H1 (cell line): ENCODE measurements at regions not wholly inside any gene's neighbourhood (a gene's known extent, or its start where the extent isn't known, plus 50 kb on each side); places are given as distances from the start of the nearest gene placed in this dataset.

Experiments used
- CTCF ChIA-PET: fragments of 300-600 bp; sonication (Branson Sonifier 250); formaldehyde crosslinking; loops from one replicate; lab custom pipeline; 2021; ENCODE audit not compliant: partially characterized antibody; lab: Charles Lee
- POLR2A ChIA-PET: fragments of 300-600 bp; sonication (Branson Sonifier 250); formaldehyde crosslinking; loops from one replicate; lab custom pipeline; 2021; ENCODE audit warnings: inconsistent platforms; ENCODE audit not compliant: partially characterized antibody; lab: Charles Lee
- DNase-seq, 2 experiments: peaks; one replicate each; pipeline versions ENCODE4 v3.0.0 to v3.0.0-alpha.2; 2010 to 2022; ENCODE audit warnings: low spot score in 2 of 2, low read depth in 1 of 2, mixed read lengths in 1 of 2
- FAIRE-seq: peaks from 2 replicates; lab custom pipeline; 2011; peaks lifted over from hg19 to GRCh38; lab: Jason Lieb, UNC
- H2AFZ ChIP-seq: 2 replicates; pipeline ENCODE4 v1.8.1; 2012; ENCODE audit warnings: low read length, inconsistent platforms
- H2AK5ac ChIP-seq: 2 replicates; pipeline ENCODE4 v1.6.1; 2013; ENCODE audit warnings: low read depth, low read length
- H2BK120ac ChIP-seq: replicated peaks from 2 replicates; pipeline ENCODE3; 2013; ENCODE audit warnings: low read depth, low read length, inconsistent platforms
- H2BK12ac ChIP-seq: 2 replicates; pipeline ENCODE4 v1.6.1; 2013; ENCODE audit warnings: low read depth, low read length
- H2BK15ac ChIP-seq: 2 replicates; pipeline ENCODE4 v1.6.1; 2013; ENCODE audit warnings: low read length
- H2BK20ac ChIP-seq: 2 replicates; pipeline ENCODE4 v1.6.1; 2013; ENCODE audit warnings: low read length
- H2BK5ac ChIP-seq: 2 replicates; pipeline ENCODE4 v1.6.1; 2013; ENCODE audit warnings: low read depth, low read length
- H3K14ac ChIP-seq: 2 replicates; pipeline ENCODE4 v1.6.1; 2013; ENCODE audit warnings: inconsistent platforms; ENCODE audit not compliant: insufficient read length
- H3K18ac ChIP-seq: 2 replicates; pipeline ENCODE4 v1.6.1; 2013; ENCODE audit warnings: low read length; ENCODE audit errors: extremely low read depth
- H3K23ac ChIP-seq: 2 replicates; pipeline ENCODE4 v1.6.1; 2013; ENCODE audit warnings: inconsistent platforms; ENCODE audit not compliant: insufficient read length
- H3K23me2 ChIP-seq: 2 replicates; pipeline ENCODE4 v1.6.1; 2013; ENCODE audit warnings: low read depth, low read length
- H3K27ac ChIP-seq: 2 replicates; pipeline ENCODE4 v1.6.1; 2011; ENCODE audit warnings: low read depth, low read length, inconsistent platforms
- H3K27me3 ChIP-seq, 4 experiments: replicated peaks in 1 of 4; 1 replicate in 1 of 4; 2 replicates in 3 of 4; pipeline versions ENCODE4 v1.6.1 to v1.8.1; 2011 to 2013; ENCODE audit warnings: low read length in 3 of 4, mild to moderate bottlenecking in 3 of 4, inconsistent platforms in 2 of 4, mixed read lengths in 2 of 4, moderate library complexity in 1 of 4; ENCODE audit not compliant: control insufficient read depth in 3 of 4, insufficient read depth in 3 of 4; ENCODE audit errors: extremely low read depth in 1 of 4
- H3K36me3 ChIP-seq, 4 experiments: 2 replicates each; pipeline versions ENCODE4 v1.6.1 to v1.8.1; 2011 to 2013; ENCODE audit warnings: mild to moderate bottlenecking in 4 of 4, low read length in 3 of 4, moderate library complexity in 2 of 4, control low read depth in 1 of 4, inconsistent platforms in 1 of 4; ENCODE audit not compliant: insufficient read depth in 4 of 4, control insufficient read depth in 2 of 4
- H3K4ac ChIP-seq: replicated peaks from 2 replicates; pipeline ENCODE3; 2013; ENCODE audit warnings: low read length, low read depth, mixed read lengths, inconsistent platforms; ENCODE audit not compliant: insufficient read length
- H3K4me1 ChIP-seq, 4 experiments: replicated peaks in 1 of 4; 1 replicate in 1 of 4; 2 replicates in 3 of 4; pipeline versions ENCODE4 v1.6.1 to v1.8.1; 2011 to 2013; ENCODE audit warnings: low read length in 3 of 4, inconsistent platforms in 2 of 4, mixed read lengths in 1 of 4; ENCODE audit not compliant: insufficient read depth in 4 of 4, control insufficient read depth in 3 of 4
- H3K4me2 ChIP-seq, 2 experiments: 2 replicates each; pipeline versions ENCODE4 v1.6.1 to v1.8.1; 2011 to 2013; ENCODE audit warnings: low read depth in 2 of 2, low read length in 2 of 2, control low read depth in 1 of 2, inconsistent platforms in 1 of 2, mild to moderate bottlenecking in 1 of 2; ENCODE audit not compliant: insufficient read depth in 1 of 2
- H3K4me3 ChIP-seq, 4 experiments: fragments of 200-600, 300-600 bp in 1 of 4; sonication (generic), shearing (Covaris generic), sonication (Bioruptor Twin) in 1 of 4; 2 replicates each; pipeline versions ENCODE4 v1.5.1 to v1.8.1; 2011 to 2016; ENCODE audit warnings: low read length in 4 of 4, low read depth in 3 of 4, control low read depth in 2 of 4, inconsistent platforms in 2 of 4, mild to moderate bottlenecking in 2 of 4, mixed read lengths in 1 of 4, moderate library complexity in 1 of 4; ENCODE audit not compliant: insufficient read depth in 2 of 4; ENCODE audit errors: extremely low read depth in 1 of 4
- H3K56ac ChIP-seq: replicated peaks from 2 replicates; pipeline ENCODE3; 2013; ENCODE audit warnings: low read depth, mild to moderate bottlenecking, mixed read lengths, low read length, inconsistent platforms; ENCODE audit not compliant: insufficient read length
- H3K79me1 ChIP-seq: 2 replicates; pipeline ENCODE4 v1.6.1; 2013; ENCODE audit warnings: low read depth, low read length, control low read depth
- H3K79me2 ChIP-seq, 2 experiments: 2 replicates each; pipeline versions ENCODE4 v1.6.1 to v1.8.1; 2012 to 2013; ENCODE audit warnings: low read length in 2 of 2, mild to moderate bottlenecking in 2 of 2, inconsistent platforms in 1 of 2; ENCODE audit not compliant: insufficient read depth in 2 of 2, control insufficient read depth in 1 of 2
- H3K9ac ChIP-seq, 4 experiments: replicated peaks in 1 of 4; 1 replicate in 1 of 4; 2 replicates in 3 of 4; pipeline versions ENCODE4 v1.6.1 to v1.8.1; 2011 to 2013; ENCODE audit warnings: low read depth in 3 of 4, low read length in 3 of 4, control low read depth in 2 of 4, mild to moderate bottlenecking in 2 of 4, moderate library complexity in 2 of 4, inconsistent platforms in 1 of 4; ENCODE audit errors: extremely low read depth in 1 of 4
- H3K9me3 ChIP-seq, 2 experiments: 2 replicates each; pipeline versions ENCODE4 v1.6.1 to v1.8.1; 2012 to 2013; ENCODE audit warnings: mild to moderate bottlenecking in 2 of 2, moderate library complexity in 2 of 2, control low read depth in 1 of 2, inconsistent platforms in 1 of 2, low read depth in 1 of 2, low read length in 1 of 2, mixed read lengths in 1 of 2; ENCODE audit not compliant: insufficient read depth in 2 of 2
- H4K20me1 ChIP-seq, 2 experiments: replicated peaks in 1 of 2; 2 replicates each; pipeline versions ENCODE3 to v1.8.1; 2011 to 2013; ENCODE audit warnings: inconsistent platforms in 2 of 2, low read length in 2 of 2, mild to moderate bottlenecking in 1 of 2; ENCODE audit not compliant: insufficient read depth in 2 of 2, control insufficient read depth in 1 of 2
- H4K5ac ChIP-seq: 2 replicates; pipeline ENCODE4 v1.6.1; 2013; ENCODE audit warnings: low read length, low read depth, mixed read lengths, inconsistent platforms; ENCODE audit not compliant: insufficient read length
- H4K8ac ChIP-seq: 2 replicates; pipeline ENCODE4 v1.8.0; 2013; ENCODE audit warnings: mild to moderate bottlenecking, moderate library complexity, low read length, inconsistent platforms; ENCODE audit not compliant: insufficient read depth; ENCODE audit errors: extremely low read depth
- H4K91ac ChIP-seq: replicated peaks from 2 replicates; pipeline ENCODE3; 2013; ENCODE audit warnings: low read length, mixed read lengths, inconsistent platforms; ENCODE audit not compliant: insufficient read length
- JUND ChIP-seq: IDR thresholded peaks from 2 replicates; pipeline ENCODE4 v1.6.1; 2011; ENCODE audit warnings: mild to moderate bottlenecking, improper control_type of control experiment, low read length
- POLR2A ChIP-seq, 2 experiments: IDR thresholded peaks; 1 replicate in 1 of 2; 2 replicates in 1 of 2; pipeline ENCODE4 v1.6.1; 2011; ENCODE audit warnings: low read depth in 2 of 2, low read length in 2 of 2, mild to moderate bottlenecking in 2 of 2; ENCODE audit errors: control extremely low read depth in 1 of 2
- POU5F1 ChIP-seq: IDR thresholded peaks from 2 replicates; pipeline ENCODE4 v1.6.1; 2011; ENCODE audit warnings: low read depth, mild to moderate bottlenecking, low read length, moderate library complexity
- RAD21 ChIP-seq, 2 experiments: IDR thresholded peaks in 1 of 2; conservative IDR thresholded peaks in 1 of 2; 2 replicates each; pipeline ENCODE4 v1.6.1; 2011; ENCODE audit warnings: low read depth in 2 of 2, low read length in 2 of 2, improper control_type of control experiment in 1 of 2, inconsistent platforms in 1 of 2, mild to moderate bottlenecking in 1 of 2, moderate library complexity in 1 of 2
- RFX5 ChIP-seq: IDR thresholded peaks from 2 replicates; pipeline ENCODE4 v1.6.1; 2011; ENCODE audit warnings: low read depth, low read length, improper control_type of control experiment, borderline replicate concordance
- TEAD4 ChIP-seq: IDR thresholded peaks from 2 replicates; pipeline ENCODE4 v1.6.1; 2012; ENCODE audit warnings: low read depth, low read length, inconsistent platforms, mixed read lengths
- WGBS, 2 experiments: shearing (Covaris generic) in 1 of 2; methylation state at CpG; one replicate each; pipeline versions ENCODE4 v1.1.6 to v1.1.7; 2013 to 2015; ENCODE audit warnings: low lambda C conversion rate in 2 of 2, mixed read lengths in 2 of 2, inconsistent platforms in 1 of 2, low coverage in 1 of 2, missing lambda C conversion rate in 1 of 2; ENCODE audit not compliant: insufficient replicate concordance in 2 of 2, insufficient coverage in 1 of 2, insufficient read length in 1 of 2; ENCODE audit errors: extremely low coverage in 1 of 2, missing lambda C conversion rate in 1 of 2; 5-methylcytosine and 5-hydroxymethylcytosine counted together
- TF ChIP-seq, protein P1 (sequence below), 3 experiments: IDR thresholded peaks; 1 replicate in 2 of 3; 2 replicates in 1 of 3; pipeline versions ENCODE4 v1.5.1 to v1.6.1; 2011; ENCODE audit warnings: low read length in 3 of 3, mild to moderate bottlenecking in 3 of 3, inconsistent platforms in 2 of 3, low read depth in 1 of 3, moderate library complexity in 1 of 3; ENCODE audit not compliant: insufficient read depth in 1 of 3; ENCODE audit errors: control extremely low read depth in 1 of 3

DNA sequence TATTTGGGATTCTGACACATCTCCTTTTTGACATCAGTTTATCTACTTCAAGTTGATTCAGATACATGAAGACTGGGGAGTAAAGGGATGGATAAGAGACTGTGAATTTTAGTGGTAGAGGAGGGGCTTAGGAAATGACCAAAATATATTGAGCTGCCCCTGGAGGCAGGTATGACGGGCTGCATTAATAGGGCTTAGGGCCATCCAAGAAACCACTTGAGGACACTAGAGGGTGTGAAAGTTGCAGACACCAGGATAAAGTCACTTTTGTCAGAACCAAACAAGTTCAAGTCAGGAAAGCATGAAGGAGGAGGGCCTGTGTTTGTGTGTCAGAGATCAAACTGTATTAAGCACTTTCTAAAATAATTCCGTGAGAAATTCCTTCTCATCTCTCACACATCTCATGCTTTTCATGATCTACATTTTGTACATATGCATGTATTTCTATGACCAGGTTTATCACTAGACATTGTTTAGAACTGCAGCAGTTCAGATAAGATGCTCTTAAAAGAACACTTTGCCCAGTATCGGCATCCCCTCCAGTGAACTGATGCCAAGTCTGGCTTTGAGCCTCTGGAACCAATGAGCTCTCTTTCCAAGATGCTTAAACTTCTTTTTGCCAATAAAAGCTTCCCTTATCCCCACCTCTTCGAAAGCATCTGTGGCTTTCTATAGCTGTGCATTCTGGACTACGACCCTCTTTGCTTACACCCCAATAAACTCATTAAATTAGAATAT, 136.9 kb downstream of the SLC38A1 start:
- Histone ChIP-seq H3K9me3 (no peaks in the 10 kb centered on the region), H3K9ac (no peak overlapping the region), H3K18ac (no peak overlapping the region), H2BK12ac (no peak overlapping the region), H3K79me2 (no peaks in the 10 kb centered on the region), H2AK5ac (no peak overlapping the region), H3K14ac (no peak overlapping the region), H3K4me3 (no peak overlapping the region), H3K4me1 (no peaks in the 10 kb centered on the region), H3K27me3 (no peaks in the 10 kb centered on the region), H3K36me3 (no peaks in the 10 kb centered on the region), H2BK20ac (no peak overlapping the region), H3K23ac (no peak overlapping the region), H3K4me2 (no peak overlapping the region), H3K4ac (no peak overlapping the region), H2AFZ (no peak overlapping the region), H4K8ac (no peak overlapping the region), H2BK5ac (no peak overlapping the region), H3K79me1 (no peaks in the 10 kb centered on the region), H2BK120ac (no peak overlapping the region), H3K27ac (no peak overlapping the region), H4K20me1 (no peaks in the 10 kb centered on the region), H3K56ac (no peak overlapping the region), H3K23me2 (no peaks in the 10 kb centered on the region), H4K91ac (no peak overlapping the region), H4K5ac (no peak overlapping the region), H2BK15ac (no peak overlapping the region)
- ChIA-PET POLR2A (interaction anchor here (1.4 kb wide), 1 partner anchor 14 kb away, joined by 3 read pairs; no protein-coding TSS in a partner anchor), CTCF (interaction anchor here (0.5 to 1.4 kb wide), 12 partner anchors 9 to 1637 kb away, joined by 3 to 7 read pairs (median 4); no protein-coding TSS in a partner anchor)
- no peak for DNase-seq
- TF ChIP-seq RFX5 (no peak), RAD21 (IDR thresholded peaks at IDR 0.05 in 1 of 2, conservative IDR thresholded peaks at IDR 0.05 in 1 of 2; ENCODE audit: low read depth in 2 of 2, low read length in 2 of 2) (peak; percentile 64 to 76), TEAD4 (peak; percentile 89), POLR2A (IDR thresholded peaks at IDR 0.05; ENCODE audit: control extremely low read depth in 1 of 2, low read depth in 2 of 2, low read length in 2 of 2) (no peak), POU5F1 (no peak), JUND (no peak)
- TF ChIP-seq, protein P1, sequence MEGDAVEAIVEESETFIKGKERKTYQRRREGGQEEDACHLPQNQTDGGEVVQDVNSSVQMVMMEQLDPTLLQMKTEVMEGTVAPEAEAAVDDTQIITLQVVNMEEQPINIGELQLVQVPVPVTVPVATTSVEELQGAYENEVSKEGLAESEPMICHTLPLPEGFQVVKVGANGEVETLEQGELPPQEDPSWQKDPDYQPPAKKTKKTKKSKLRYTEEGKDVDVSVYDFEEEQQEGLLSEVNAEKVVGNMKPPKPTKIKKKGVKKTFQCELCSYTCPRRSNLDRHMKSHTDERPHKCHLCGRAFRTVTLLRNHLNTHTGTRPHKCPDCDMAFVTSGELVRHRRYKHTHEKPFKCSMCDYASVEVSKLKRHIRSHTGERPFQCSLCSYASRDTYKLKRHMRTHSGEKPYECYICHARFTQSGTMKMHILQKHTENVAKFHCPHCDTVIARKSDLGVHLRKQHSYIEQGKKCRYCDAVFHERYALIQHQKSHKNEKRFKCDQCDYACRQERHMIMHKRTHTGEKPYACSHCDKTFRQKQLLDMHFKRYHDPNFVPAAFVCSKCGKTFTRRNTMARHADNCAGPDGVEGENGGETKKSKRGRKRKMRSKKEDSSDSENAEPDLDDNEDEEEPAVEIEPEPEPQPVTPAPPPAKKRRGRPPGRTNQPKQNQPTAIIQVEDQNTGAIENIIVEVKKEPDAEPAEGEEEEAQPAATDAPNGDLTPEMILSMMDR (IDR thresholded peaks at IDR 0.05; ENCODE audit: control extremely low read depth in 1 of 3, insufficient read depth in 1 of 3, low read depth in 1 of 3, low read length in 3 of 3) = peak; percentile 12 to 91 (median 66)
- WGBS, 2 experiments = 70% methylated on average over 5 of the region's 5 CpGs; no CpG with 5 or more reads in 1 of the 2 experiments
- peak; percentile 60 for FAIRE-seq
